K562 (cell line): ENCODE measurements at regions not wholly inside any gene's neighbourhood (a gene's known extent, or its start where the extent isn't known, plus 50 kb on each side); places are given as distances from the start of the nearest gene placed in this dataset.

Experiments used
- ATAC-seq: fragments of 200-7000 bp; cut with Tn5 transposase; 3 replicates; pipeline ENCODE4 v1.9.1; 2020; ENCODE audit warnings: moderate library complexity
- BruUV-seq: library from RNA; stranded (reverse); fragments of 400-500 nt; replicated peaks from 2 replicates; lab custom pipeline; 2021; lab: Mats Ljungman, UMichigan
- CTCF ChIA-PET: fragments of 300-600 bp; formaldehyde crosslinking; extraction: SDS; loops from one replicate; lab custom pipeline; 2021; ENCODE audit warnings: low intra/inter-chr PET ratio; lab: Yijun Ruan, JAX
- POLR2A ChIA-PET: fragments of 300-600, 350-650 bp; sonication (Branson Sonifier 250); formaldehyde crosslinking; extraction: SDS; loops from one replicate; lab custom pipeline; 2021; ENCODE audit warnings: antibody characterized with exemption, inconsistent platforms; lab: Yijun Ruan, JAX
- DNase-seq, 4 experiments: peaks; one replicate each; pipeline versions ENCODE4 v3.0.0 to v3.0.0-alpha.2; 2011 to 2018; ENCODE audit warnings: low spot score in 3 of 4, mixed read lengths in 3 of 4; ENCODE audit errors: extremely low read depth in 1 of 4
- FAIRE-seq: peaks from 2 replicates; lab custom pipeline; 2011; peaks lifted over from hg19 to GRCh38; lab: Jason Lieb, UNC
- H2AFZ ChIP-seq: 2 replicates; pipeline ENCODE4 v1.6.0; 2011; ENCODE audit warnings: low read depth, low read length, control low read depth, inconsistent platforms
- H3K27ac ChIP-seq: fragments of 200-600 bp; 3 replicates; pipeline ENCODE4 v1.8.0; 2011; ENCODE audit warnings: low read depth, mild to moderate bottlenecking, control low read depth, inconsistent platforms, low read length, moderate library complexity, mixed read lengths; ENCODE audit errors: extremely low read depth
- H3K27me3 ChIP-seq, 2 experiments: fragments of 300-600 bp in 1 of 2; 2 replicates in 1 of 2; 3 replicates in 1 of 2; pipeline versions ENCODE4 v1.6.0 to v1.8.0; 2011; ENCODE audit warnings: inconsistent platforms in 2 of 2, low read length in 2 of 2, mild to moderate bottlenecking in 1 of 2, mixed read lengths in 1 of 2, moderate library complexity in 1 of 2; ENCODE audit not compliant: control insufficient read depth in 2 of 2, insufficient read depth in 2 of 2
- H3K36me3 ChIP-seq: fragments of 300-600 bp; 3 replicates; pipeline ENCODE4 v1.8.0; 2011; ENCODE audit warnings: mild to moderate bottlenecking, low read length, inconsistent platforms; ENCODE audit not compliant: control insufficient read depth, insufficient read depth
- H3K4me1 ChIP-seq, 2 experiments: fragments of 200-600 bp in 1 of 2; replicated peaks in 1 of 2; 2 replicates in 1 of 2; 3 replicates in 1 of 2; pipeline versions ENCODE4 v1.5.1 to v1.8.0; 2011; ENCODE audit warnings: inconsistent platforms in 2 of 2, low read length in 2 of 2, mild to moderate bottlenecking in 1 of 2, mixed read lengths in 1 of 2, moderate library complexity in 1 of 2; ENCODE audit not compliant: control insufficient read depth in 2 of 2, insufficient read depth in 2 of 2
- H3K4me2 ChIP-seq: 2 replicates; pipeline ENCODE4 v1.6.1; 2011; ENCODE audit warnings: low read length, control low read depth, inconsistent platforms, mixed read lengths; ENCODE audit not compliant: insufficient read depth
- H3K4me3 ChIP-seq: fragments of 200-600 bp; sonication (generic), shearing (Covaris generic); 2 replicates; pipeline ENCODE4 v1.5.1; 2016; ENCODE audit warnings: control low read depth, inconsistent platforms
- H3K79me2 ChIP-seq: fragments of 200-600 bp; 3 replicates; pipeline ENCODE4 v1.8.0; 2011; ENCODE audit warnings: low read length, inconsistent platforms; ENCODE audit not compliant: control insufficient read depth, insufficient read depth
- H3K9ac ChIP-seq, 2 experiments: 2 replicates each; pipeline versions ENCODE4 v1.6.0 to v1.6.1; 2011; ENCODE audit warnings: low read depth in 2 of 2, low read length in 2 of 2, control low read depth in 1 of 2, inconsistent platforms in 1 of 2, mild to moderate bottlenecking in 1 of 2, mixed read lengths in 1 of 2; ENCODE audit not compliant: insufficient read depth in 1 of 2
- H3K9me1 ChIP-seq: one replicate; pipeline ENCODE4 v1.6.0; 2011; ENCODE audit warnings: inconsistent platforms, mild to moderate bottlenecking, low read length, moderate library complexity; ENCODE audit not compliant: control insufficient read depth, insufficient read depth
- H3K9me3 ChIP-seq: replicated peaks from 2 replicates; pipeline ENCODE4 v1.5.1; 2011; ENCODE audit warnings: low read depth, low read length, inconsistent platforms; ENCODE audit not compliant: control insufficient read depth, insufficient read depth
- H4K20me1 ChIP-seq: replicated peaks from 2 replicates; pipeline ENCODE4 v1.6.1; 2011; ENCODE audit warnings: low read length, inconsistent platforms, mixed read lengths; ENCODE audit not compliant: control insufficient read depth, insufficient read depth
- CBFA2T3 ChIP-seq: fragments of 450-650 bp; IDR thresholded peaks from 2 replicates; pipeline ENCODE4 v1.6.1; 2017
- EGR1 ChIP-seq: fragments of 450-650 bp; conservative IDR thresholded peaks from 2 replicates; pipeline ENCODE4 v1.6.1; 2017; ENCODE audit warnings: mild to moderate bottlenecking
- ILK ChIP-seq: fragments of 450-650 bp; IDR thresholded peaks from 2 replicates; pipeline ENCODE4 v1.6.1; 2016; ENCODE audit warnings: missing genetic modification characterization, low read depth, mild to moderate bottlenecking, missing compliant biosample characterization, moderate library complexity, borderline replicate concordance
- NFRKB ChIP-seq: fragments of 450-650 bp; IDR thresholded peaks from 2 replicates; pipeline ENCODE4 v1.6.1; 2016; ENCODE audit warnings: low read depth
- PHF8 ChIP-seq: fragments of 200-600 bp; sonication (generic); IDR thresholded peaks from 2 replicates; pipeline ENCODE4 v1.6.1; 2012; ENCODE audit warnings: mixed run types, mild to moderate bottlenecking, inconsistent platforms, low read length, moderate library complexity, borderline replicate concordance
- SIN3A ChIP-seq, 2 experiments: fragments of 150-350 bp in 1 of 2; IDR thresholded peaks; 2 replicates each; pipeline ENCODE4 v1.6.1; 2011 to 2016; ENCODE audit warnings: borderline replicate concordance in 2 of 2, low read depth in 2 of 2, low read length in 2 of 2, mild to moderate bottlenecking in 2 of 2, moderate library complexity in 2 of 2; ENCODE audit not compliant: control insufficient read depth in 1 of 2
- SIN3B ChIP-seq: fragments of 450-650 bp; IDR thresholded peaks from 2 replicates; pipeline ENCODE4 v1.6.1; 2017; ENCODE audit warnings: low read depth, mild to moderate bottlenecking, moderate library complexity
- TEAD1 ChIP-seq, 2 experiments: fragments of 450-650 bp in 1 of 2; sonication (generic) in 1 of 2; formaldehyde crosslinking; IDR thresholded peaks; 2 replicates each; pipeline versions ENCODE4 v1.4.0 to v1.8.0; 2020 to 2022; ENCODE audit warnings: mild to moderate bottlenecking in 2 of 2, missing genetic modification reagents in 1 of 2
- ZBTB8A ChIP-seq: fragments of 450-650 bp; IDR thresholded peaks from 2 replicates; pipeline ENCODE4 v1.6.1; 2018; ENCODE audit warnings: mild to moderate bottlenecking, moderate library complexity; ENCODE audit not compliant: partially characterized antibody
- ZKSCAN1 ChIP-seq: fragments of 150-350 bp; IDR thresholded peaks from 2 replicates; pipeline ENCODE4 v1.6.1; 2016; ENCODE audit warnings: low read depth, low read length
- ZNF589 ChIP-seq: fragments of 200-800 bp; sonication (Bioruptor generic); IDR thresholded peaks from 2 replicates; pipeline ENCODE4 v1.6.1; 2016; ENCODE audit warnings: low read depth, missing genetic modification characterization, missing compliant biosample characterization
- WGBS: fragments of 100-300 bp; shearing (Covaris generic); methylation state at CpG from one replicate; pipeline ENCODE4 v1.1.6; 2016; ENCODE audit warnings: low coverage, mixed read lengths; ENCODE audit not compliant: insufficient coverage; ENCODE audit errors: missing lambda C conversion rate; 5-methylcytosine and 5-hydroxymethylcytosine counted together
- in situ Hi-C: fragments of 300-500 bp; cut with MboI; formaldehyde crosslinking; loops from 4 replicates; pipeline ENCODE4 v1.15.0; 2018; ENCODE audit warnings: inconsistent platforms, mixed read lengths
- intact Hi-C: fragments of 100-400 bp; cut with micrococcal nuclease; formaldehyde crosslinking; loops from 2 replicates; pipeline ENCODE4 v1.14.2; 2022
- TF ChIP-seq, protein P1 (sequence below): fragments of 250-450 bp; sonication (Bioruptor Pico); IDR thresholded peaks from 2 replicates; pipeline ENCODE4 v1.8.0; 2021; ENCODE audit warnings: mild to moderate bottlenecking, moderate library complexity
- TF ChIP-seq, protein P2 (sequence below): fragments of 250-450 bp; sonication (Bioruptor Pico); IDR thresholded peaks from 2 replicates; pipeline ENCODE4 v1.5.0; 2021; ENCODE audit warnings: mild to moderate bottlenecking, borderline replicate concordance

DNA sequence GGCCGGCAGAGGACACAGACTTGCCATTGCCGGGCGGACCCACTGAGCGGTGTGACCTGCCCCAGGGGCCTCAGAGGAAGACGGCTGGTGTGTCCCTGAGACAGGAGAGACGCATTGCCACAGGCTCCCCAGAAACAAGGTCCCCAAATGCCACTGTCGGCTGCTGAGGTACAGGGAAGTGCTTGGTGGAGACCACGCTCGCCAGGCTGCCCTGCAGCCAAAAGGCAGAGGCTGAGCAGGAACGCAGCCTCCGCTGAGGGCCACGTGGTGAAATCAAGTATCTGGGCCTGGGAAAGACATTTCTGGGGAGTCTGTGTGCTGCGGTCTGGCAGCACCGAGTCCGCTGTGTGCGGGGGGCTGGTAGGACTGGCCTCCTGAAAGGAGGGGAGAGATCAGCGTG is 794.9 kb downstream of the BRD1 start:
- TF ChIP-seq EGR1: no peak
- no peak for TF ChIP-seq CBFA2T3
- intact Hi-C loops (no loop called here), in situ Hi-C loops (loop anchor here (25.0 kb wide), 1 partner anchor 279 kb away; no protein-coding TSS in a partner anchor)
- WGBS: 1% methylated on average over 14 of the region's 17 CpGs
- ChIA-PET POLR2A (no interaction called here), CTCF (no interaction called here)
- ATAC-seq: no peak
- no peak overlapping the region for H3K4me3 ChIP-seq
- H3K9me3 ChIP-seq: no peaks in the 10 kb centered on the region
- H4K20me1 ChIP-seq: no peaks in the 10 kb centered on the region
- no peak overlapping the region for H3K27ac ChIP-seq
- H3K9ac ChIP-seq: no peak overlapping the region
- H3K4me2 ChIP-seq: no peak overlapping the region
- no peaks in the 10 kb centered on the region for H3K9me1 ChIP-seq
- no peaks in the 10 kb centered on the region for H3K4me1 ChIP-seq
- FAIRE-seq: no peak
- no TSS peak for BruUV-seq
- H3K27me3 ChIP-seq: no peaks in the 10 kb centered on the region; a peak in 1 of 5 replicates
- H3K36me3 ChIP-seq: no peaks in the 10 kb centered on the region
- H2AFZ ChIP-seq: no peak overlapping the region
- no peak for DNase-seq
- no peaks in the 10 kb centered on the region for H3K79me2 ChIP-seq

DNA sequence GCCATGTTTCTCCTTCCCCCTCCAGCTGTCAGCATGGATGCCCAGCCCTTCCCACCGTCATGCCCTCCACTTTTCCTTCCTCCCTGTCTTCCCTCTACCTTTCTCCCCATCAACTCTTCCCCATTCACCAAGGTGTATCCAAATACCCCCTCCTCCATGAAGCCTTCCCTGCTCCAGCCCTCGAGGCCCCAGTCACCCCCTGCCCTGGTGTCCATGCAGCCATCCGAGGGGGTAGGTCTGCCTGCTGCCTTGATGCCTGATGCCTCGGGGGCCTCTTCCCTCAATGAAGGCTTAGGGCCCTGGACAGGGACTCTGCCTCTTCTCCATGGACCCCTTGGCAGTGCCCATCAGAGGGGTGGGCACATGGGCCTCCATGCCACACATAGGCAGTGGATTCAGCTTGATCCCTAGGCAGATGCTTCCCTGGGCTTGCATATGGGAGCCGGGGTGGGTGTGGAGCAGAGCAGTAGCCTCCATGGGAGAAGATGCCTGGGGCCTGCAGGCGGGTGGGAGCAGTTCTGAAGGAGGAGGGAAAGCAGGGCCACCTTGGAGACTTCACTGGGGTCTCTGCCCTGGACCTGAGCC is 795.8 kb downstream of the BRD1 start:
- no peak for ATAC-seq
- intact Hi-C loops: no loop called here
- in situ Hi-C loops: loop anchor here (25.0 kb wide), 1 partner anchor 280 kb away; no protein-coding TSS in a partner anchor
- Histone ChIP-seq H2AFZ (no peak overlapping the region), H3K4me2 (no peak overlapping the region), H3K79me2 (no peaks in the 10 kb centered on the region), H3K27ac (no peak overlapping the region), H3K9me1 (no peaks in the 10 kb centered on the region), H3K4me3 (no peak overlapping the region), H3K9me3 (no peaks in the 10 kb centered on the region), H3K36me3 (no peaks in the 10 kb centered on the region), H3K27me3 (no peaks in the 10 kb centered on the region; a peak in 1 of 5 replicates), H3K4me1 (no peaks in the 10 kb centered on the region), H4K20me1 (no peaks in the 10 kb centered on the region), H3K9ac (no peak overlapping the region)
- DNase-seq: no peak
- ChIA-PET POLR2A (no interaction called here), CTCF (no interaction called here)
- no peak for FAIRE-seq
- WGBS: 0% methylated on average over 4 of the region's 6 CpGs
- BruUV-seq: no TSS peak
- TF ChIP-seq SIN3B (no peak), TEAD1 (CRISPR knock-in tag; IDR thresholded peaks at IDR 0.05) (no peak), ZKSCAN1 (no peak), PHF8 (no peak), SIN3A (IDR thresholded peaks at IDR 0.05; ENCODE audit: borderline replicate concordance in 2 of 2, control insufficient read depth in 1 of 2, low read depth in 2 of 2, low read length in 2 of 2) (no peak), ZNF589 (CRISPR knock-in tag) (no peak), ILK (tag) (no peak), ZBTB8A (no peak), NFRKB (no peak)
- TF ChIP-seq, protein P1, sequence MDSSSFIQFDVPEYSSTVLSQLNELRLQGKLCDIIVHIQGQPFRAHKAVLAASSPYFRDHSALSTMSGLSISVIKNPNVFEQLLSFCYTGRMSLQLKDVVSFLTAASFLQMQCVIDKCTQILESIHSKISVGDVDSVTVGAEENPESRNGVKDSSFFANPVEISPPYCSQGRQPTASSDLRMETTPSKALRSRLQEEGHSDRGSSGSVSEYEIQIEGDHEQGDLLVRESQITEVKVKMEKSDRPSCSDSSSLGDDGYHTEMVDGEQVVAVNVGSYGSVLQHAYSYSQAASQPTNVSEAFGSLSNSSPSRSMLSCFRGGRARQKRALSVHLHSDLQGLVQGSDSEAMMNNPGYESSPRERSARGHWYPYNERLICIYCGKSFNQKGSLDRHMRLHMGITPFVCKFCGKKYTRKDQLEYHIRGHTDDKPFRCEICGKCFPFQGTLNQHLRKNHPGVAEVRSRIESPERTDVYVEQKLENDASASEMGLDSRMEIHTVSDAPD (CRISPR knock-in tag): no peak
- TF ChIP-seq, protein P2, sequence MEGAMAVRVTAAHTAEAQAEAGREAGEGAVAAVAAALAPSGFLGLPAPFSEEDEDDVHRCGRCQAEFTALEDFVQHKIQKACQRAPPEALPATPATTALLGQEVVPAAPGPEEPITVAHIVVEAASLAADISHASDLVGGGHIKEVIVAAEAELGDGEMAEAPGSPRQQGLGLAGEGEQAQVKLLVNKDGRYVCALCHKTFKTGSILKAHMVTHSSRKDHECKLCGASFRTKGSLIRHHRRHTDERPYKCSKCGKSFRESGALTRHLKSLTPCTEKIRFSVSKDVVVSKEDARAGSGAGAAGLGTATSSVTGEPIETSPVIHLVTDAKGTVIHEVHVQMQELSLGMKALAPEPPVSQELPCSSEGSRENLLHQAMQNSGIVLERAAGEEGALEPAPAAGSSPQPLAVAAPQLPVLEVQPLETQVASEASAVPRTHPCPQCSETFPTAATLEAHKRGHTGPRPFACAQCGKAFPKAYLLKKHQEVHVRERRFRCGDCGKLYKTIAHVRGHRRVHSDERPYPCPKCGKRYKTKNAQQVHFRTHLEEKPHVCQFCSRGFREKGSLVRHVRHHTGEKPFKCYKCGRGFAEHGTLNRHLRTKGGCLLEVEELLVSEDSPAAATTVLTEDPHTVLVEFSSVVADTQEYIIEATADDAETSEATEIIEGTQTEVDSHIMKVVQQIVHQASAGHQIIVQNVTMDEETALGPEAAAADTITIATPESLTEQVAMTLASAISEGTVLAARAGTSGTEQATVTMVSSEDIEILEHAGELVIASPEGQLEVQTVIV (CRISPR knock-in tag): no peak
